Glomerular endothelial cell (primary cell): ENCODE measurements at regions not wholly inside any gene's neighbourhood (a gene's known extent, or its start where the extent isn't known, plus 50 kb on each side); places are given as distances from the start of the nearest gene placed in this dataset.

Experiments used
- DNase-seq: peaks from one replicate; pipeline ENCODE4 v3.0.0-alpha.2; 2011; ENCODE audit warnings: low read depth, low spot score; ENCODE audit errors: extremely low read depth

- no peak for DNase-seq
Measured at GRCh38 chr14:29265852-29266251, 499.3 kb downstream of the FOXG1 start.

DNA sequence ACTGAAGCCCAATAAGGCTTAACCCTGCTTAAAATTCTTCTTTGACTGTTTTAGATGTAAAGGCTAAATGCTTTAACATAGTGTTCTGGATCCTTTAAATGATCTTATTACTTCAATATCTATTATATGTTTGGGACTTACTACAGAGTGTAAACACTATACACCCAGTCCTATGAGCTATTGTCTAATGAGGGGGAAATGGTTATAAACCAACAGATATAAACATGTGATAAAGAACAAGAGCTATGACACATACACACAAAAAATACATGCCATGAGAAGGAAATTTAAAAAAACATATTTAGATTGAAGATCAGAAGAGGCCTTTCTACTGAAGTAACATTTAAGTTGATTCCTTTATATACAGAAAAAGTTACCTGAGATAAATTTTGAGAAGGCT is 505.1 kb downstream of the FOXG1 start:
- DNase-seq, result no peak

GRCh38 chr14:29273513-29273912 is 506.9 kb downstream of the FOXG1 start:
- no peak for DNase-seq

DNA sequence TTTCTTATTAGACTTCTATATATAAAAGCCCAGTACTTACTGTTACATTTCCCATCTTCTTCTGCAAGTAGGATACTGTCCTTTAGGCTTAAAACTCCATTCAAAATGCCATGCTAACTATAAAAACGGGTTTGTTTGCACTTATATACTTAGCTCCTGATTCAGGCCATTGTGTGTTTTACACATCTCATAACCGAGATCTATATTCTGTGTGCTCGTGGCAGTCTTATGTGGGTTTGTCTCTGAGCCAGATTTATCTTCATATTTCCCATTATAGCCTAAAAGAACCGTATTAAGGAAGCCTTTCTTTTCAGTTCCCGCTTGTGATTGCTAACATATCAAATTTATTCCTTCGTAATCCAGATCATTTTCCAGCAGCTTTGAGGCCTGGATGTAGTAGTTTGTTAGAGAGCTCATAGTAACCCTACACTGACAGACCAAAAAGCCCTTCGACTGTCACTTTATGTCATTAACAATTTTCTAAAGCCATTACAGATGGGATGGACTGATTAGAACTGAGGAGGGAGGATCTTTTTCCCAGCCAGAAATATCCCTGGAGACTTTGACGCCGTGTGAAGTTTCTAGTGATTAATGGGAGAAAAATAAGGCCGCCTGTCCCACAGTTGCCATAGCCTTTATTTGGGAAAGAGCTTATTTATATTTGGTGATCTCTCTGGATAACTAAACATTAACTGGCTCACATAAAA is 508.5 kb downstream of the FOXG1 start:
- DNase-seq, result no peak

GRCh38 chr14:29278301-29279263 is 512.0 kb downstream of the FOXG1 start:
- no peak for DNase-seq

DNA sequence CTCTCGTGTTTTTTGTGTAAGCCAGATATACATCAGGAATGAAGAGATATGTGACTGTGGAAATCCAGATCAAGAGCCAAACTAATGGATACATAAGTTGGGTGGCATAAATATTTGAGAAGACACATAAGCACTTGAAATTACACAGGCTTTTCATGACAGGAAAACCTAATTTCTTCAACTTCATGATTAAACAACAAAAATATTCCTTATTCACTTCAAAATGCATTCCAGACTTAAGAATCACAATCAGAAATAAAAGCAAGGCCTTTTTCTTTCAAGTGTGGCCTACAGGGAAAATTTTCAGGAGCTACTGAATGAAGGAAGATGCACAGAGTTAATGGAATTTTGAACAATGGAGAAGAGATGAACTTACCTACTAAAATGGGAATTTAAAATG is 515.6 kb downstream of the FOXG1 start:
- no peak for DNase-seq

DNA sequence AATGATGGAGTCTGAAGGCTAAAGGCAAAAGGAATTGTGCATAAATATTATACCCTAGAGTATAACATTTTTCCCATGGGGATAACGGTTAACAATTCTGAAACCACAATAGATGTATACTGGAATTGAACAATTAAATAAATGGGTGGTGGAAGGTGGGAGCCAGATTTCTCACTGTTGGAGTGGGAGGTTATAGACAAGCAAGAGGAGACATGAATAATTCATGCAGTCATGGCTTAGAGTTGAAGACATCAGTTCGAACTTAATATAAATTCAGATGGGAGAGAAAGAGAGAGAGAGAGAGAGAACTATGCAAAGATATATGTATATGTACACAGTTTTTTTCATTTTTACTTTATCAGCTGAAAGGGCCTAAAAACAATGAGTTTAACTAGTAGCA is 523.9 kb downstream of the FOXG1 start:
- no peak for DNase-seq

DNA sequence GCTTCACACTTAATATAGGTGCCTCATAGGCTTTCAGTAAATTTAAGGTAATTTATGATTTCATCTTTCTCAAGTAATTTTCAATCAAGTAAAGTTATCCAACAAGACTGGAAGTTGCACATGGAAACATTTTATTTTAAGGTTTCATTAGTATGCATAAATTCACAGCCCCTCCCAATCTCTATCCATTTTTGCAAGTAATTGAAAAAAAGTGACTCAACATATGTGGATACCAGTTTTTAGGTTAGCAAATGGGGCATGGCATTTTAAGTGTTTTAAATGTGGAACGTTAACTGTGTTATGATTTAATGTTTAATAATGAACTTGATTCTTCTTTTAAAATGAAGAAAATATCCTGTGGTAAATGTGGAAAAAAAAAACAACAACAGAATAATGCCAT is 532.8 kb downstream of the FOXG1 start:
- DNase-seq, result no peak

- DNase-seq, result no peak
Measured at GRCh38 chr14:29301571-29301970, 535.0 kb downstream of the FOXG1 start.

DNA sequence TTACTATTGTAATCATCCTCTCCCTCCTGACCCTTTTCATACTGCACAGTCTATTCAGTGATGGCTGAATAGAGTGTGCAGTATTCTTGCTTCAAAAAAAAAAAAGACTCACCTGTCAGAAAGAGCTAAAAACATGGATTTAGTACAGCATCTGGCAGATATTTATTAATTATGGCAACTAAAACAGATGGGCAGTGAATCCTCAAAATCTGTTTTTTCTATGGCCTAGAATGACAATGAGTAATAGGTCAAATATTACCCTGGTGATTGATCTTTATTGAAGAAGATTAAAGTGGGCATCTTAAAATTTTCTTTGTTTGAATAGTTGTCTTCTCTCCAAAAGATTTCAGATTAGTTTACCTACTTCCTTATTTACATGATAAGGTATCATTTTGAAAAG is 543.6 kb downstream of the FOXG1 start:
- DNase-seq, result no peak

GRCh38 chr14:29310757-29311156 is 544.2 kb downstream of the FOXG1 start:
- no peak for DNase-seq

DNA sequence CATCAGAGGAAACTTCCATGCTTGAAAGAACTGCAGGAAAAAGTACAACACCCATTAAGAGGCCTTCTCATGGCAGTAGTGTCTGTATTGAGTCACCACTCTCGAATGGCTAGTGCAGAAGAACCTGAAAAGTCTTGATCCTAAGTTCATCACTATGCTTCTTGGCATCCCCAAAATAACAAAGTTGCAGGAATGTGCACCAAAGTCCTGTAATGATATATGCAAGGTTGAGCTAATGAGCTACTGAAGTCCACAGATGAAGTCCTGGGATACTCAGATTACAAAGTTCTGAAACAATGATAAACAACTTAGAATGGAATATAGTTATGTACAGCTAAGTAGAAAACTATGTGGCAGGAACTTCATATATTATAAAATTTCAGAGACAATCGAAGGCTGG is 545.4 kb downstream of the FOXG1 start:
- DNase-seq, result no peak

- no peak for DNase-seq
Measured at GRCh38 chr14:29316936-29317335, 550.3 kb downstream of the FOXG1 start.

- no peak for DNase-seq
Measured at GRCh38 chr14:29317423-29317822, 550.8 kb downstream of the FOXG1 start.

GRCh38 chr14:29320286-29320685 is 553.7 kb downstream of the FOXG1 start:
- DNase-seq, result no peak

DNA sequence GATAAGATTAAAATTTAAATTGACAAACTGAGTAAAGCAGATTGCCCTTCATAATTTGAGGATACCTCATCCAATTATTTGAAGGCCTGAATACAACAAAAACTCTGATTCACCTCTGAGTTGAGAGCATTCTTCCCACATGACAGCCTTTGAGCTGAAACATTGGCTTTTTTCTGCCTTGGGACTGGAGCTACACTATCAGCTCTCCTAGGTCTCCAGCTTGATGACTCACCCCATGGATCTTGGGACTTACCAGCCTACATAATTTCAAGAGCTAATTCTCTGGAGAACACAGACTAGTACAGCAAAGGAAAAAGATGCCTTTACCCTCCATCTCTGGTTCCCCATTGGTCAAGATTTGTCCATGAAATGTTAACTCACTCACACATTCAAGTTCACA is 555.1 kb downstream of the FOXG1 start:
- DNase-seq, result no peak

- DNase-seq, result no peak
Measured at GRCh38 chr14:29339494-29340172, 573.0 kb downstream of the FOXG1 start.

- no peak for DNase-seq
Measured at GRCh38 chr14:29348504-29348903, 579.1 kb downstream of the PRKD1 start.

- no peak for DNase-seq
Measured at GRCh38 chr14:29350496-29350895, 577.2 kb downstream of the PRKD1 start.

DNA sequence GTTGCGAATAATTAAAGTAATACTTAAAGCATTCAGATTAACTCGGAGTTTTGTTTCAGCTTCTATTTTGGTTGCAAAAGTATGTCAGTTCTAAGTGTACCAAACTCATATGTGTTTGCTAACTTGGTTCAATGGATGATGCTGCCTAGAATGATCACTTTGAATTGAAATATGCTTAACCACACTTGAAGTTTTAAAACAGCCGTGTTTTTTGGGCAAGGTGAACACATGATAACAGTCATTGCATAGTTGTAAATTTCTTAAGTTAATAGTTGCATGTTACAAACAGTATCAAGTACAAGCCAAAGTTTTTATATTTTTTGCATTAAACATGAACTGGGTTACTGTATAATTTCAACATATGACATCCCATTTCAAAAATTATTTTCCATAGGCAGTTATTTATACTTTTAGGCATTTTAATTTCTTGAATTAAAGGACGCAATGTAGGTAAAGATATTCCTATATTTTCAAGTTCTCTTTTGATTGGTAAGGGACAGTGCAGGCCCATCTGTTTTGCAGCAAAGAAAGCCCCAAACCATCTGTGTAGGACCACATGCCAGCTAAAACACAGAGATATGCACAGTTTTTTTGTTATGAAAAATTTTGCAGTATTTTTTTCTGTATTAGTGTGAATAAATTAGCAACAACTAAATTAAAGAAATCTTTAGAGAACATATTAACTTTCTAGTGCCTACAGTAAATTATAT is 575.5 kb downstream of the PRKD1 start:
- DNase-seq, result no peak

DNA sequence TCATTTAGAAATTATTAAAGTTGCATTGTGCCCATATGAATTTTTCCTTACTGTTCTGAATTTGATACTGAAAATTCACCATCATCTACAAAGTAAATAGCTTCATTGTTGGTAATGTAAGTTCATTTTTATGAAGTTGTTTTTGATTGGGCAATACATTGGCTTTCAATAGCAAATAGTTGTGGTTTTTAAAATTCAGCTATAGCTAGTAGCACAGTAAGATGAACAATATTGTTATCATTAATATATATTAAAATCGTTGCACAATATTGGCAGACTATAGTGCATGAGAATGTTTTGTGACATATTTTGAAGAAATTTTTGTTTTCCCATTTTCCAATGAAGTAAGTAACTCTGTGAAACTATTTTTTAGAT is 575.0 kb downstream of the PRKD1 start:
- DNase-seq, result no peak
